Heart left ventricle (tissue), 16 donors: ENCODE measurements at regions not wholly inside any gene's neighbourhood (a gene's known extent, or its start where the extent isn't known, plus 50 kb on each side); places are given as distances from the start of the nearest gene placed in this dataset.

Experiments
- ATAC-seq, 4 donors: fragments of 200-7000 bp; cut with Tn5 transposase; one replicate each; pipeline ENCODE4 v1.9.1; 2020 to 2022; ENCODE audit warnings: moderate library complexity in 4 of 4, mild to moderate bottlenecking in 3 of 4, moderate number of reproducible peaks in 1 of 4
- DNase-seq, 5 donors: peaks; one replicate each; pipeline ENCODE4 v3.0.0-alpha.2; 2020
- H3K27ac ChIP-seq, 12 donors: fragments of 200-600 bp; sonication (generic) in 4 of 12; one replicate each; pipeline versions ENCODE4 v1.5.0 to v1.8.0; 2016 to 2022; ENCODE audit warnings: mild to moderate bottlenecking in 2 of 12
- H3K27me3 ChIP-seq, 9 donors: fragments of 200-600 bp; sonication (generic) in 2 of 9; one replicate each; pipeline versions ENCODE4 v1.5.1 to v1.8.0; 2016 to 2022; ENCODE audit warnings: mild to moderate bottlenecking in 3 of 9
- H3K36me3 ChIP-seq, 9 donors: fragments of 200-600 bp; sonication (generic) in 2 of 9; one replicate each; pipeline versions ENCODE4 v1.5.0 to v1.8.0; 2018 to 2022; ENCODE audit warnings: mild to moderate bottlenecking in 2 of 9
- H3K4me1 ChIP-seq, 12 donors: fragments of 200-600 bp; sonication (generic) in 4 of 12; one replicate each; pipeline versions ENCODE4 v1.5.0 to v1.8.0; 2016 to 2022; ENCODE audit warnings: mild to moderate bottlenecking in 3 of 12
- H3K4me3 ChIP-seq, 12 donors: fragments of 200-600 bp; sonication (generic) in 4 of 12; one replicate each; pipeline versions ENCODE4 v1.5.0 to v1.8.0; 2017 to 2022; ENCODE audit warnings: mild to moderate bottlenecking in 9 of 12, moderate library complexity in 4 of 12
- H3K9me3 ChIP-seq, 12 donors: fragments of 200-600 bp; sonication (generic) in 4 of 12; one replicate each; pipeline versions ENCODE4 v1.5.0 to v1.8.0; 2016 to 2022; ENCODE audit warnings: mild to moderate bottlenecking in 1 of 12
- POLR2A ChIP-seq, 2 donors: fragments of 450-650 bp; IDR thresholded peaks; one replicate each; pipeline ENCODE4 v1.6.1; 2017; ENCODE audit warnings: antibody characterized with exemption in 2 of 2, mild to moderate bottlenecking in 2 of 2, moderate library complexity in 2 of 2
- WGBS, 4 donors: extraction: QIAGEN DNeasy Blood & Tissue Kit in 2 of 4; methylation state at CpG; one replicate each; pipeline versions ENCODE4 v1.1.5 to v1.1.7; 2013 to 2018; 5-methylcytosine and 5-hydroxymethylcytosine counted together
- intact Hi-C, 10 donors: fragments of 100-400 bp; cut with DNase I; formaldehyde crosslinking; loops; one replicate each; pipeline versions ENCODE4 v1.11.1 to v1.14.2; 2022
- TF ChIP-seq, protein P1 (sequence below), 12 donors: fragments of 200-600 bp; sonication (generic) in 4 of 12; IDR thresholded peaks; one replicate each; pipeline versions ENCODE4 v1.5.0 to v1.8.0; 2018 to 2022; ENCODE audit warnings: antibody characterized with exemption in 12 of 12, mild to moderate bottlenecking in 5 of 12
- donor health status: ischemic (EF 13 %, LVEDD 7.1; RV severe dilation, severe dysfunction).
- donor health status: healthy with polysubstance abuse.
- donor health status: DM: no; HTN: yes; CAD: no.
- donor health status: DM: no; HTN: no; CAD: no.
- donor health status: ischemic (EF 25% LVEDD 6.9; RV normal size, moderate dysfunction).
- donor health status: ischemic (EF 25% LVEDD 5.7; RV mildly dilated, moderate dysfunction).
- donor health status: healthy.
- donor health status: DM: yes; HTN: yes; CAD: no.
- donor health status: ischemic (EF 35%, LVEDD 5.7; RV mildly dilated, moderate dysfunction).
- donor health status: nonischemic (EF 11% LVEDD 7.7; RV severe dilation, severe dysfunction).
- donor health status: DM: yes; HTN: yes; CAD: no.
- donor health status: PGD.
- donor health status: ischemic (EF 29% LVEDD 5.4; RV normal size, mild dysfunction).
- donor health status: nonischemic (EF 23%, LVEDD 6.1; RV moderate dilation, normal function).

DNA sequence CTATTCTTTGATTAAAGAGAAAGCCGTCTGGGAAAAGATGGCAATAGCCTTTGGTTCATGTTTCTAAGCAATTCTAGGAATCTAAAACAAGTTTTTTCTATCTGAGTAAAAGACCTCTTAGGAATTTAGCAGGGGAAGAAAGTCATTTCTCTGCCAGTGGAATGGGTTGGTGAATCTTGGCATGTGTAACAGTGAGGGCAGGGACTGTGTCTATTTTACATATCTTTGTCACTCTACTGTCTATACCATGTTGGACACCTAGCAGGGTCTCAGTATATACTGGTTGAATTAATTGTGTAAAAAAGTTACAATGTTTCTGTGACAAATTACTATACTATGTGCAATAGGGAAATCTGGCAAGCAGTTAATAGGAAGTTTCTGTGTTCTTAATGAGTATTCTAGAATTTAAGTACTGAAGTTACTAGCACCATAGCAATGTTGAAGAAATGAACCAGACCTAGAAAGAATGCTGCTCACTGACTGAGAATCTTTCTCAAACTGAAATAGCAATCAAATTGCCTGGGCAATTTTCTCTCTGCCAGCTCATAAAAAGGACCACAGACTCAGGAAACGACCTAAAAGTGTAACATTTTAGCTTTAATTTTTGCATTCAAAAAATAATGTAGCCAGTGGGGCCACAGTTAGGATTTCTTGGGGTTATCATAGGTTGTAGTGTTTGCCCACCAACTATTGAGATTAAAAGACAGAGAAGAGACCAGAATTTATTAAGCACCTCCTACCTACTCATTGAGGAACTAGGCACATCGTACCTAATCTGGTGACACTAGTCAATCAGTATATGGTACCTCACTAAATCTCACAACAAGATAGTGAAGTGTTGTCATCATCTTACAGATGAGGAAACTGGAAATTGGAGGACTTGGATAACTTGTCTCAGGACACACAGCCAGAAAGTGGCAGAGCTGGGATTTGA lies 56.2 kb upstream of the LEKR1 start:
- no peak for ATAC-seq
- Histone ChIP-seq H3K4me1 (peaks cover 0 to 6% (median 0%) of the 10 kb centered on the region in 12 donors), H3K27ac (no peak overlapping the region), H3K9me3 (no peaks in the 10 kb centered on the region), H3K36me3 (no peaks in the 10 kb centered on the region), H3K27me3 (no peaks in the 10 kb centered on the region), H3K4me3 (no peak overlapping the region)
- no peak for DNase-seq
- TF ChIP-seq, protein P1, sequence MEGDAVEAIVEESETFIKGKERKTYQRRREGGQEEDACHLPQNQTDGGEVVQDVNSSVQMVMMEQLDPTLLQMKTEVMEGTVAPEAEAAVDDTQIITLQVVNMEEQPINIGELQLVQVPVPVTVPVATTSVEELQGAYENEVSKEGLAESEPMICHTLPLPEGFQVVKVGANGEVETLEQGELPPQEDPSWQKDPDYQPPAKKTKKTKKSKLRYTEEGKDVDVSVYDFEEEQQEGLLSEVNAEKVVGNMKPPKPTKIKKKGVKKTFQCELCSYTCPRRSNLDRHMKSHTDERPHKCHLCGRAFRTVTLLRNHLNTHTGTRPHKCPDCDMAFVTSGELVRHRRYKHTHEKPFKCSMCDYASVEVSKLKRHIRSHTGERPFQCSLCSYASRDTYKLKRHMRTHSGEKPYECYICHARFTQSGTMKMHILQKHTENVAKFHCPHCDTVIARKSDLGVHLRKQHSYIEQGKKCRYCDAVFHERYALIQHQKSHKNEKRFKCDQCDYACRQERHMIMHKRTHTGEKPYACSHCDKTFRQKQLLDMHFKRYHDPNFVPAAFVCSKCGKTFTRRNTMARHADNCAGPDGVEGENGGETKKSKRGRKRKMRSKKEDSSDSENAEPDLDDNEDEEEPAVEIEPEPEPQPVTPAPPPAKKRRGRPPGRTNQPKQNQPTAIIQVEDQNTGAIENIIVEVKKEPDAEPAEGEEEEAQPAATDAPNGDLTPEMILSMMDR (IDR thresholded peaks at IDR 0.05), result no peak
- no peak for TF ChIP-seq POLR2A (IDR thresholded peaks at IDR 0.05)
- 89 to 92% (median 90%) methylated on average over 3 of the region's 3 CpGs for WGBS, 4 donors
- intact Hi-C loops, result no loop called here

DNA sequence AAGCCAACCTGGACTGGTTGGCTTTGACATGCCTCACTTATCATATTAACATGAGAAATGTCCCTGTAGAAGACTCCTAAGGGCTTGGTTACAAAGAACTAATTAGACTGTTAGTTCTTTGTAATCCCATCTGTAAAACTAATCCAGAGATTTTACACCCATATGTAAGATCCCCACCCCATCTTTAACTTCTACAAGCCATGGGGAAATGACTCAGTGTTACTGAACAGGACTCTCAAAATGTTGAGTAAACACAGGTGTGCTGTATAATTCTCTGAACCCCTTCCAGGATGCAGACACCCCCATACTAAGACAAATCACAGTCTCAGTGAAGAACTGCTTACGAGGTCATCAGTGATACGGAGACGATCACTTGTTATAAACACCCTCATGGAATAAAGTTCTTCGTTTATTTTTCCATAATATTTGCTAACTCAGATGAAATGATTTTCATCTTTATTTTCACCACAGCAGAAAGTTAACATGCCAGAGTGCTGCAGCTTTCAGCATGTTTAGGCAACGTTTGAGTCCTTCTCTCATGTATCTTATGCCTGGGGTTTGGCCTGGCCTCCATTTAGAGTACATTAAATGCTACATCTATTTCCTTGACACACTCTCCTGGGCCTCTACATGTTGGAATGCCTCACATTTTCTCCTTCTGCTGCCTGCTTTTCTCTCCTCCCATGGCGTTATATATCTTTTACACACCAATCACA lies 55.3 kb upstream of the LEKR1 start:
- Histone ChIP-seq H3K4me1 (peaks cover 0 to 6% (median 0%) of the 10 kb centered on the region in 12 donors), H3K9me3 (no peaks in the 10 kb centered on the region), H3K36me3 (no peaks in the 10 kb centered on the region), H3K4me3 (no peak overlapping the region), H3K27me3 (no peaks in the 10 kb centered on the region), H3K27ac (no peak overlapping the region)
- intact Hi-C loops, result no loop called here
- TF ChIP-seq, protein P1 (IDR thresholded peaks at IDR 0.05), result no peak
- TF ChIP-seq POLR2A (IDR thresholded peaks at IDR 0.05), result no peak
- DNase-seq, result no peak
- ATAC-seq, result no peak
- 86 to 91% (median 90%) methylated on average over 6 of the region's 6 CpGs for WGBS, 4 donors

DNA sequence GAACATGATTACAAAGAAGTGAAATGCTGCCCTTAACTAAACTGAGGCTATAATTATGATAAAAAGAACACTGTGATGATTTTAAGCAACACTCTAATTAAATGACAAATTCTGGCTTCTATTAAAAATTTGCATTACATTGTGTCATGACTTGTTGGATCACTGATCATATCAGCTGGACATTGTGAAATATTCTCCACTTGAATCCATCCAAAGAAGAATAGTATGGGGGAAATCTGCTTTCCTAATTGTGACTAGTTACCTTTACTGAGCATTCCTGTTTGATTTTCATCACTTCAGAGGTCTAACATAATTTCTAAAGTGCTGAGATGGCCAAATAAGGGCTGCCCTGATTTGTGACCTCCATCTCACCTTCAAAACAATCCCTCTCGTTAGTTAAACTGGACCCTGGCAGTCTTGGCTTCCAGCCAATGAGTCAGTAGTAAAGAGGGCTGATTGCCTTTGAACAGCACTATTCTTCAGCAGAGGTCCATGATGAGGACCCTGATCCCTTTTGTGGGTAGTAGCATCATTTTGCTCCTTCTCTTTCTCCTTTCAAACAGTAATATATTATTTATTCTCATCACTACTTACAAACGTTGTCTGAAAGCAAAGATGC lies 53.5 kb upstream of the LEKR1 start:
- intact Hi-C loops, result no loop called here
- no peak for ATAC-seq
- no peak for DNase-seq
- Histone ChIP-seq H3K9me3 (no peaks in the 10 kb centered on the region), H3K27ac (no peak overlapping the region), H3K36me3 (no peaks in the 10 kb centered on the region), H3K4me1 (peaks cover 0 to 6% (median 0%) of the 10 kb centered on the region in 12 donors), H3K27me3 (no peaks in the 10 kb centered on the region), H3K4me3 (no peak overlapping the region)
- no peak for TF ChIP-seq POLR2A (IDR thresholded peaks at IDR 0.05)
- TF ChIP-seq, protein P1 (IDR thresholded peaks at IDR 0.05), result no peak
- 26 to 32% (median 30%) methylated on average over 2 of the region's 2 CpGs for WGBS, 4 donors

DNA sequence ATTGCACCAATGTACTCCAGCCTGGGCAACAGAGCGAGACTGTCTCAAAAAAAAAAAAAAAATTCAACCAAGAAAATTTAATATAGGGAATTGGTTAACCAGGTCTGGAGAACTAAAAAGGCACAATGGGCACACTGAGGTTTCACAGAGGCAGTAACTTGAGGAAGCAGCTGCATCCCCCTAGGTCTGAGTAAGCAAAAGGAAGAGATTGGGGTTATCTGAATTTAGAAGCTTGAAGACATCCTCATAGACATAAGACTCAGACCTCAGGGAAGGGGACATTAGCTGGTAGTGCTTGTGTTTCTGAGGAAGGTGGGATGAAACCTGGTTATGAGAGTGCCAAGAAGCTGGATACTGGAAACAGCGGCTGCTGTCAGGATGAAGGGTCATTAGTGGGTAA lies 50.1 kb upstream of the LEKR1 start:
- Histone ChIP-seq H3K4me3 (no peak overlapping the region), H3K4me1 (no peaks in the 10 kb centered on the region), H3K36me3 (no peaks in the 10 kb centered on the region), H3K27me3 (no peaks in the 10 kb centered on the region), H3K9me3 (no peaks in the 10 kb centered on the region), H3K27ac (no peak overlapping the region)
- WGBS, 4 donors, result 71 to 84% (median 76%) methylated on average over 2 of the region's 2 CpGs
- intact Hi-C loops, result no loop called here
- ATAC-seq, result no peak
- TF ChIP-seq POLR2A (IDR thresholded peaks at IDR 0.05), result no peak
- TF ChIP-seq, protein P1 (IDR thresholded peaks at IDR 0.05), result no peak
- no peak for DNase-seq
